ENCODE measurements at regions not wholly inside any gene's neighbourhood (a gene's known extent, or its start where the extent isn't known, plus 50 kb on each side); places are given as distances from the start of the nearest gene placed in this dataset.
A peak's percentile ranks its signal among the peaks of the same experiment; 100 is the strongest.
"Not testable (repeated sequence)": the region's sequence is repeated elsewhere in the genome, so short reads cannot be mapped to it uniquely, and the experiment has no call there.

DNA sequence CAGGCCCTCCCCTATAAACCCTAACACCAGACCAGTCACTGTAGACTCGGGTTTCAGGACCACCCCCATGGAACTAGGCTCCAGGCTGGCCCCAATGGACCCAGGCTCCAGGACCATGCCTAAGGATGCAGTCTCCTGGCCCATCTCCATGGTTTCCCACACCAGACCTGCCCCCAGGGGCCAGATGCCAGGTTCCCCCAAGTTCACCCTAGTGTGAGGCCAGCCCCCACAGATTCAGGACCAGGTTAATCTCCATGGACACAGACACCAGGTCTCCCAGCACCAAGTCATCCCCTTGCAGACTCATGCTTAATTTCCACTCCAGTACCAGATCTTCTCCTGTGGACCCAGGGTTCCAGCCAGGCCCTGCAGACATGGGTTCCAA, 103.8 kb upstream of the LANCL2 start:
- DNase-seq = no peak

DNA sequence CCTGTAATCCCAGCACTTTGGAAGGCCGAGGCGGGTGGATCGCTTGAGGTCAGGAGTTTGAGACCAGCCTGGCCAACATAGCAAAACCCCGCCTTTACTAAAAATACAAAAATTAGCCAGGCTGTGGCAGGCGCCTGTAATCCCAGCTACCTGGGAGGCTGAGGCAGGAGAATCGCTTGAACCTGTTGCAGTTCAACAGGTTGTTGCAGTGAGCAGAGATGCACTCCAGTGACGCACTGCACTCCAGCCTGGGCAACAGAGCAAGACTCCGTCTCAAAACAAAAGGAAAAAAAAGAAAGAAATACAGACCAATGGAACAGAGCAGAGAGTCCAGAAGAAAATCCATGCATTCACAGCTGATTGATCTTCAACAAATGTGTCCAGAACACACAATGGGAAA, 99.8 kb upstream of the LANCL2 start:
- not testable (repeated sequence) for DNase-seq

DNA sequence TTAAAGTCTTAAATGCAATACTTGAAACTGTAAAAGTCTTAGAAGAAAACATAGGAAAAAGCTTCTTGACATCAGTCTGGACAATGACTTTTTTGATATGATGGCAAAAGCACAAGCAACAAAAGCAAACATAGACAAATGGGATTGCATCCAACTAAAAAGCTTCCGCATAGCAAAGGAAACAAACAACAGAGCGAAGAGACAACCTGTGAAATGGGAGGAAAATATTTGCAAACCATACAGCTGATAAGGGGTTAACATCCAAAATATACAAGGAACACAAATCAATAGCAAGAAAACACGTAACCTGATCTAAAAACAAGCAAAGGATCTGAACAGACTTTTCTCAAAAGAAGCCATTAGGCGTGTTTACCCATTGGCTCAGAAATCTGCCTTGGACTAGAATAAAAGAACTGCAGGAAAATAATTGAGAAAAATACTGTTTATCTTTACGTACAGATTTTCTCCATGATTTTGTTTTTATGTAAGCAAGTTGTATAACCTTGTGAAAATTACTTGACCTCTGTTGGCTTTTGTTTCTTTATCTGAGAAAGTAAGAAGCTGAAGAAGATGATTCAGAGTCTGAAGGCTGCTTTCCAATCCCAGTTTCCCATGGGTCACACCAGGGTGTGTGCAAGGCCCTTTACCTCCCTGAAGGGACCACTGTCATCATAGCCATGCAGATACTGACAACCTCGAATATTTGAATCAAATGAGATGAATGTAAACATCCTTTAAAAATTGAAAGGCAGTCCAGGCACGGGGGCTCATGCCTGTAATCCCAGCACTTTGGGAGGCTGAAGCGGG, 99.1 kb upstream of the LANCL2 start:
- no peak for DNase-seq

DNA sequence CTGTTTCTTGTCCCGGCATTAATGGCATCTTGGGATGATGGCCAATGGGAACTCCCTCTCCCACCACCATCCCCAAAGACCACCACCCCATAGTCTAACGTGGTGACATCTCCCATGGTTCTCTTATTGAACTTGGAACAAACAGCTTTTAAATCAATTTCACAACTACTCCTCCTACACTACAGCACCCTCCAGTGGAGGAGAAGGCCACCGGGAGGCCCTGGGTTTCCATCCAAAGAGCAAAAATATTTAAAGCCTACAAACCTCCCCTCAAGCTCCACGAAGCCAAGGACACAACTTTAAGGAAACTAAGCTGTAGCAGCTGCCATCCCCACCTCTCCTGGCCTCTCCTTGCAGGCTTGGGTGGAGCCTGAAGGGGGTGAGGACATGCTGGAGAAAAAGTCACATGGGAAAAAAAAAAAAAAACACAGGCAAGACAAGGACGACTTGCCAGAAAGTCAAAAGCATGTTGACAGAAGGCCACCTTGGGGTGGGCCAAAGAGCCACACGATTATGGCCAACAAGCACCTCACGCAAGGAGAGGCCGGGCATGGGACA, 94.0 kb upstream of the LANCL2 start:
- no peak for DNase-seq

DNA sequence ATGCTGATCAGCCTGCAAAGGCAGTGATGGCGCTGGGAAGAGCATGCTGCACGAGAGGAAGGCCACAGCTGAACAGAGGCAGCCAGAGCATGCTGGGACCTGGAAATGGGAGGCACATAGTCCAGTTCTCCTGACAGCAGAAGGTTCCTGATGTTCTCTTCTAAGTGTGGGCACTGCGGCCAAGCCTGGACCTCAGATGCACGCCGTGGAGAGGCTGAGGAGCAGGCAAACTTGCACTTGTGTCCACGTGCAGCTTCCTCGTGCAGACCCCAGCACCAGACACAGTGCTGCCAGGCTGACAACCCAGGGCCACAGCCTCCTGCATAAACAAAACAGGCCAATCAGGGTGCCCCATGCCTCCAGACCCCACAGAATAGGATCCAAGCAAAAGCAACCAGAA, 93.5 kb upstream of the LANCL2 start:
- no peak for DNase-seq

DNA sequence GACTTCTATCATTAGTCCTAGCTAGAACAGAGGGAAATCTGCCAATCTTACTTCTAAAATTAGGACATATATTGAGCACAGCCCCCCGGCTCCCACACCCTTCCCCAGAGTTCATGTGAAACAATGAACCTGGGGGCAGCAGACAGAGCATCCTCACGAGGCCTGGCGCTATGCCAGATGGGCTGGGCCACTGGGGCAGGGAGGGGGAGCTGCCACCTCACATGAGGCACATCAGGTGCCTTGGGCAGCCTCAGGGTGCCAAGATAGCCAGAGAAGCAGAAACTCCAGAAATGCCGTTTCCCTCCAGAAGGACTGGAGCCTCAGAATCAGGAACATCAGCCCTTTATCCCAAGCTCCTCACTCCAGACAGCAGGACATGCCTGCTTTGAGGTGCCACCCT, 92.8 kb upstream of the LANCL2 start:
- peak in 1 of 4 experiments; percentile 1 for DNase-seq

DNA sequence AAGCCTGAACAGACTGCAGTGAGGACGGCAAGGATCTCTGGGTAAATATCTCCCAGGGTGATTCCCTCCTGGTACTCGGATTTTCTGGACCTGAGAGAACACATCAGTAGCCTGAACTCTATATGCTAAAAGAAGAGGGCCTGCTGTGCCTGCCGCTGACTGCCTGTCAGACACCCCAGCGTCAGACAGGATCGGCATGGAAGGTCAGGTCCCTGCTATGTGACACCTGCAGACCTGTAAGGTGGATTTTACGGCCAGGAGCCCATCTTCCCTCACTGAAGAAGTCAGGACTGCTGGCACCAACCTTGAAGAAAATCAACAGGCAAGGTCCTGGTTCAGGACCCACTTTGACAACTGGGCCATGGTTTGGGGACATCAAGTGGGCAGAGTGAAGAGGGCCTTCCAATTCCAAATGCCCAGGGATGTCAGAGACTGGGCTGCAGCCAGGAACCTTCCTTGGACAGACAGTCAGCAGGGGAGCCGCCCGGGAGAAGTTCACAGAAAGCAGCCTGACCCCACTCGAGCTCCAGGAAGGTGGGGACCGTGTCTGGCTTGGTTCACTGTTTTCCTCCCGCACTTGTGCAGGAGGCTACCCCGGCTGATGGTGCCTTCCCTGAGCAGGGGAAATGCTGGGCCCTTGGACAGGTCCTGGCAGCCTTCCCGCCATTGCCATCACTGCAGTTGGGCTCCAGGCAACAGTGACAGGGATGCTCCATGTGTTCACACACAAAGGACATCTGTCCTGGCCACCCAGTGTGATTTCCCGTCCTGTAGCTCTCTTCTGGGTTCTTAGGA, 91.8 kb upstream of the LANCL2 start:
- no peak for DNase-seq

DNA sequence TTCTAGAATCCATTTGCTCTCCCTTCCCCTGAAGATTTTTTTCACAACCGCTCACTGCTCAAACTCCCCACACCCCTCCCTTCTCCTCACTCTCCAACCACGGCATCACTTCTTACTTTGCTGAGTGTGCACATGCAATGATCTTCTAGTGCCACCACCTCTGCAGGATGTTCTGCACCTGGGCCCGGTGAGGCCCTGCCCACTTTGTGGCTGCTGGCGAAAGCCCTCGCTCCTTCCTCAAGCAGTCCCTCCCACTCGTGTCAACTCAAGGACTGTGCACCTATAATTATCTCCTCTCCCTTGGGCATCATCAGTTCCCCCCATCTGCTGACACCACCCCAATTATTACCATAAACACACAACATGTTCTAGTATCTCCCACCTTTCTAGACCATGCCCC, 91.0 kb upstream of the LANCL2 start:
- DNase-seq = no peak

DNA sequence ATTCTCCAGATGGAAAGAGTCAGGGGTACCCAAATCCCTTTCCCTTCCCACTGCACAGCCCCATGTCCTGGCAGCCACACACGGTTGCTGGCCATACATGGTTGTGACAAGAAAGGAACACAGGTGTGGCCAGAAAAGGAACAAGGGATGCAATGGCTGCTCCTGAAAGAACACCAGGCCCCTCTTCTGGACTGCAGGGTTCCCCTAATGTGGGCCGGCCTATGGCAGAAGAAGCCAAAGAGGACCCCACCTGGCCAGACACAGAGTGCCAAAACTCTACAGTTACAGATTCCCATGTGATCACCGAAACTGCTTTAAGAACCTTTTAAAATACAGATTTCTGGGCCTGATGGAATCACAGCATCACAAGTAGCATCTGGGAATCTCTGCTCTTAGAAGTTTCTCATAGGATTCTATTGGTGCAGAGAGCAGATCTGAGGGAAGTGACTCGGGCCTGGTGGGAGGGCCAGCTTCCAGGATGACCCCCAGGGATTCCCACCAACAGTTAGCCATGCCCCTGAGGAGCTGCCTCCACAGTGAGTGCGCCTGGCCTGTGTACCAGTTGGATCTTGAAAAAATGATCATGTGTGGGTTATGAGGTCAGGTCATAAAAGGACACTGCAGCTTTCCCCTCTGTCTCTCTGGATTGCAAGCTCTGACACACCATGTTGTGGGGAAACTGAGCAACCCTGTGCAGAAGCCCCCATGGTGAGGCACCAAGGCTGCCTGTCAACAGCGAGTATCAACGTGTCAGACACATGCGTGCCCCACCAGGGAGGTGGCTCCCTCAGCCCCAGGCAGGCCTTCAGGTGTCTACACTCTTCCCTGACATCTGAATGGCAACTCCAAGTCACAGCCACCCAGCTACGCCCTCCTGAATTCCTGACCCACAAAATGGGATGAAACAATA, 89.6 kb upstream of the LANCL2 start:
- DNase-seq = no peak

DNA sequence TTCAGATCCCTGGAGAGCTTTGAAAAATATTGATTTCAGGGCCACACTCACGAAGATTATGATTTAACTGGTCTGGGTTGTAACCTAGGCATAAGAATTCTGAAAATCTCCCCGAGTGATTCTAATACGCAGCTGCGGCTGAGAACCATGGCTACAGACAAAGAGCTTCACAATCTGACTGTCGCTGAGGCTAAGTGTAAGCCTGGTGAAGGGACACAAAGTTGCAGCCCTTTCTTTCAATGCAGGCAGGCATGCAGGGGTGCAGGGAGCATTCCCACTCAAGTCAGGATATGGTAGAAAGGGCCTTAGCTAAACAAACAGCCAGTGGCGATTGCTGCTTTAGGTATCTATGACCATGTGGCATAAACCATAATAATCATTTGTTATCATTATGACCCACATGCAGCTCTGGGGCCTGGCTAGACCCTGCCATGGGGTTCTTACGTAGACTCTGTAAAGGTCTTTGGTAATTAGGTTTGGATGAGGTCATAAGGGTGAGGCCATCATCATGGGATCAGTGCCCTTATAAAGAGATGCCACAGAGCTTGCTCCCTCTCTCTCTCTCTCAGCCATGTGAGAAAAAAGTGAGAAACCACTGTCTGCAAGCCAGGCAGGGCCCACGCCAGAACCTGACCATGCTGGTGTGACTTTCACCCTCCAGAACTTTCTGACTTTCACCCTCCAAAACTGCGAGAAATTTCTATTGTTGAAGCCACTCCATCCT, 88.4 kb upstream of the LANCL2 start:
- DNase-seq = no peak

DNA sequence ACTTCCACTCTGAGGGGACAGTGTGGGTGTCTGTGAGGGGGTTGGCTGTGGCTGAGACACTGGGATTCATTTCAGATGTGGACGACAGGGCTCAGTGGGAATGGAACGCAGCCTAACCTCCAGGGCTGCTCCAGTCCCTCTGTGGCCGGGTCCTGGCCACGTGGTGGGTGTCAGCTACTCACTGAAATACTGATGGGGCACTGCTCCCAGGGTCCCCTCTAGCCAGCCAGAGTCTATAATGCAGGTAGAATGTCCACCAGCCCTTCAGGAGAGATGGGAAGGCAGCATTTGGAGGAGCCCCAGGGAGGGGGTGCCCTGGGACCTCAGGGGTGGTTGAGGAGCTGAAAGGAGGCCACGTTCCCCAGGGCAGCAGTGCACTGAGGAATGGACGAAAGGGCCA, 87.2 kb upstream of the LANCL2 start:
- no peak for DNase-seq

DNA sequence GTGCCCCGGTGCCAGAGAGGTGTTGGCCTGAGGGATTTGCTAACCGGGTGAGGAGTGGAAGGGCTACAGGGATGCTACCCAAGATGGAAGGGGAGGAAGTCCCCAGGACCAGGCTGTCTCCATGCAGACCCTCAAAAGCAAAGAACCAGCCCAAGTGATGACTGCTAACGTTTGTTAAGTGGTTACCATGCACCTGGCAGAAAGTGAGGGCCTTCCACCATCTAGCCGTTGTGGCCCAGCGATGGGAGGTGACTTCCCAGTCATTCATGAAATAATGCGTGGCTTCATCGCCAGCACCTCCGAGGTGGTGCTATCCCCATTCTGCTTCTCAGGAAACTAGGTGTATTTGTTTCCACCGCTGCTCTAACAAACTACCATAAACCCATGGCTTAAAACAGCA, 86.8 kb upstream of the LANCL2 start:
- no peak for DNase-seq

DNA sequence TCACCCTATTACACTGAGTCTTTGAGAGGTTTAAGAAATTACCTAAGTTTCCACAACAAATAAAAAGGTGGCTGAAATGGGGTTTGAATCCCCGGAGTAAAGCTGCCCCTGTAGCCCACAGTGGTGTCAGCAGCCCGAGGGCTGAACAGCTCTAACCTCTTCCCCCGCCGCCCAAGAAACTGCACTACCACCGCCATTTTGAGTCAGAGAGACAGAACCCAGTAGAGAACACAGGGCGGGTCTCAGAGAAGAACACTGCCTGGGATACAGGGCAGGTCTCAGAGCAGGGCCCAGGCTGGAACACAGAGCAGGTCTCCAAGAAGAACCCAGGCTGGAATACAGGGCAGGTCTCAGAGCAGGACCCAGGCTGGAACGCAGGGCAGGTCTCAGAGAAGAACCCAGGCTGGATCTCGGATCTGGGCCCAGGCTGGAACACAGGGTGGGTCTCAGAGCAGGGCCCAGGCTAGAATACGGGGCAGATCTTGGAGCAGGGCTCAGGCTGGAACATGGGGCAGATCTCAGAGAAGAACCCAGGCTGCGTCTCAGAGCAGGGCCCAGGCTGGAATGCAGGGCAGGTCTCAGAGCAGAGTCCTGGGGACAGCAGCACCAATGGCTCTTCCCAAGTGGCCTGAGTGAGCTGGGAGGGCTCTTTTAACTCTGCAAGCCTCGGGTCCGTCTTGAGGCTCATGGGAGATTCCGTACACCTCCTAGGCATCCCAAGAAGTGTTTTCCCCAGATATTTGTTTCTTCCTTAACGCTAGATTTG, 85.9 kb upstream of the LANCL2 start:
- no peak for DNase-seq

DNA sequence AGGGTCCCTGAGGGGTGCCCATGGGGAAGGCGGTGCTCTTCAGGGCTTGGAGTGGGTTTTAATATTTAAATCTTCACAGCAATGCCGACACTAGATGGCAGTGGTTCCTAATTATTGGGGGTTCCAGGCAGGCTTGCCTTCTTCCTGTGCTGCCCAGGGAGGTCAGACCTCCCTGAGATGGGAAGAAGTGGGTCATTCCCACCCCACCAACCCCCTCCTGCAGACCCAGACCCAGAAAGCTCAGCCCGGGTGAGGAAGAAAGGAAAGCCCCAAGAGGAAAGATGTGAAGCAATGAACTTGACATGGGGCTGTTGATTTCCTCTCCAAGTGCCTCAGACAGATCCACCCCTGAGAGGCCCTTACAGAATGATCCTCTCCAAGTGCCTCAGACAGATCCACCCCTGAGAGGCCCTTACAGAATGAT, 85.1 kb upstream of the LANCL2 start:
- peak in 1 of 4 experiments; percentile 25 for DNase-seq

DNA sequence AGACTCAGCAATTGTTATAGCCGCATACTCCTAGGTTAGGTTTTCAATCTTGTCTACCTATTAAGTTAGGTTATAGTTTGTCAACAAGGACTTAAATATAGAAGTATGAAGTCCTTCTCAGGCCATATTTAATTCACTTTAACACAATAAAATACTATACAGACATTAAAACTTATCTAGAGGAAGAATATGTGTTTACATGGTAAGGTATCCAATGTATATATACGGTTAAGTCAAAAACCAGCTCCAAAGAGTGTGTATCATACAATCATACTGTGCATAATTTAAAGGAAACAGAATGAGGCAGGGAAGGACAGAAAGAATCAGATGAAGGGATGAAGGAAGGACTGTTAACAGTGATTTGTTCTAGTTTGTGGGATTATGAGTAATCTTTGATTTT, 79.5 kb upstream of the LANCL2 start:
- DNase-seq = no peak

DNA sequence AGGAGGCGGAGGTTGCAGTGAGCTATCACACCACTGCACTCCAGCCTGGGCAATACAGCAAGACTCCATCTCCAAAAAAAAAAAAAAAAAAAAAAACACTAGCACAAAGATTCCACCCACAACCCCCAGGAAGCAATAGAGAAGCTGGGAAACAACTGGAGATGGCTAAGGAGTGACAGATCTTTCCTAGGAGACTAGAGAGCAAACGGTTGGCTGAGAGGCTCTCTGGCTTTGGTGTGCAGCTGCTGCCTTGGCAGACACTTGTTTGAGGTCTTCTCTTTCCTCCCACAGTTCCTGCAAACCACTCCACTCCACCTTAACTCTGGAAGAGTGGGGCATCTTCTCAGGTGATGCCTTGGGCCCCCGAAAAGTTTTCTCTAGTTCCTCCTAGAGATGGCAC, 78.5 kb upstream of the LANCL2 start:
- DNase-seq = no peak

DNA sequence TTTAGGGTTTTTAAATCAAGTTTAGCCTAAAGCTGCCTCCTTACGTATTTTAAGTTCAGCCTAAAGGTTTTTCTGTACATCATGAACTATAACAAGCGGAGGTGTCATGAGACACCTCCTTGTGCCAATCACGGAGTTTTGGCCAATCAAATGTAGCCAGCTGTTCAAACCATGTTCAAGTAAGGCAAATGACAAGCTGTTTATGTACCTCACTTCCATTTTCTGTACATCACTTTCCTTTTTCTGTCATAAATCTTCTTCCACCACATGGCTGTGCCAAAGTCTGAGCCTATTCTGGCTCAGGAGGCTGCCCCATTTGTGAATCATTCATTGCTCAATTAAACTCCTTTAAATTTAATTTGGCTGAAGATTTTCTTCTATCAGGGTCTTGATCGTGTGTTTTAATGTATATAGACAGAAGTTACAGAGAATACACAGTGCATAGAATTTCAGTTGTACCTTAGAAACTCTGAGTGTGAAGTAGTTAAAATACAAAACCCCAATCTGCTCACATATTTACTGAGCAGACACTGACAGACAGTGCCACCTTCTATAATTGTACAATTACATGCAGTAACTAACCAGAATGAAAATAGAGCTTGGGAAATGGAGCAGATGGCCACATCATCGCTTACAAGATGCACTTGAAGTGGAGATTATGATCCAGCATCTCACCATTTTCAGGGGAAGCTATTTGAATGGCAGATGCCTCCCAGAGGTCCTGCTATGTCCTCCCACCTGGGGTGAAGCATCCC, 76.9 kb upstream of the LANCL2 start:
- DNase-seq = no peak

DNA sequence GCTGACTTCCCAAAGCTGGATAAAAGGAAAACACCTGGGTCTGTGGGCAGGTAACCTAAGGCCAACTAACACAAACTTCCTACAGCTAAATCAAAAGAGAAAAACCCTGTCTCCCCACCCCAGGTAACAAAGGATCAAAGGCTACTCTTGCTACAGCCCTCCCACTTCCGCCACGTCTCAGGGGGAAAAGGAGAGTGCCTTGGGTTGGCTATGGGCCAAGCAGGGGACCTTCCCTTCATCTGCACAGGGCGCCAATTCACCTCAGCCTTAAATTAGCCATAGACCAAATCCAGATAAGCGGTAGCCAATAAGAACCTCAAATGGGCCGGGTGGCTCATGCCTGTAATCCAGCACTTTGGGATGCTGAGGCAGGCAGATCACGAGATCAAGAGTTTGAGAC, 69.1 kb upstream of the LANCL2 start:
- no peak for DNase-seq

DNA sequence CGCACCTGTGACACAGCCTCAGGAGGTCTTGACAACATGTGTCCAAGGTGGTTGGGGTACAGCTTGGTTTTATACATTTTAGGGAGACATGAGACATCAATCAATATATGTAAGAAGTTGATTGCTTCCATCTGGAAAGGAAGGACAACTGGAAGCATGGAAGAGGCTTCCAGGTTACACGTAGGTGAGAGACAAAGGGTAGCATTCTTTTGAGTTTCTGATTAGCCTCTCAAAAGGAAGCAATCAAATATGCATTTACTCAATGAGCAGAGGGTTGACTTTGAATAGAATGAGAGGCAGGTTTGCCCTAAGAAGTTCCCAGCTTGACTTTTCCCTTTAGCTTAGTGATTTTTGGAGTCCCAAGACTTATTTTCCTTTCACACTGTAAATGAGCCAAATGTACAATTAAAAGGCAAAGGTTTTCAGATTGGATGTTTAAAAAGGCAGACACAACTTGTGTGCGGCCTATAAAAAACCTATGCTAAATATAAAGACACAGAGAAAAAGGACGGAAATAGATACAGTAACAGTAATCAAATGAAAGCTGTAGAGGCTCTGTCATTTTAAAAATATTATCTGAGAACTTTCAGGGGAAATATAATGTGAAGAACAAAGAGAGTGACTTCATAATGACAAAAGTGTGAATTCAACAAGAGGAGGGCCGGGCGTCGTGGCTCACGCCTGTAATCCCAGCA, 65.7 kb upstream of the LANCL2 start:
- no peak for DNase-seq

DNA sequence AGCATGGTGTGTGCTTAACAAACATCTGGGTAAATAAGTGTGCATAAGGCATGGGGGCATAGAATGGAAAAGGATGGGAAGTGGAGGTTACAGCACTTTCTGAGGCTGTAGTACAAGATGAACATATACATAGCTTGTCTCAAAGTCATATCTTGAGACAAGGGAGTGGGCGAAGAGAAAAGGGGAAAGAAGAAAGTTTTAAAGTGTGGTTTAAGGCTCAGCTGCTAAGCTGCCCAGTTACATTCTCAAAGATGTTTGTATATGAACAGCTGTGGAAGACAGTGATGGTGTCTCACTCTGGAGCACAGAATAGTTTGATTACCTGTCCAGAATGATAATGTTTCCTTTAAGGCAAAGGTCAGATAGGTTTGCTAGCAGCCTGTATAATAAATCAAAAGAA, 61.9 kb upstream of the LANCL2 start:
- no peak for DNase-seq

Data from activated naive CD4-positive, alpha-beta T cell (primary cell).